Subcutaneous abdominal adipose tissue (tissue), 5 donors: ENCODE measurements at regions not wholly inside any gene's neighbourhood (a gene's known extent, or its start where the extent isn't known, plus 50 kb on each side); places are given as distances from the start of the nearest gene placed in this dataset.

Experiments
- H3K27ac ChIP-seq: one replicate; pipeline ENCODE4 v1.7.0; 2013; ENCODE audit warnings: low read depth, mild to moderate bottlenecking, inconsistent platforms, low read length, moderate library complexity
- H3K27me3 ChIP-seq, 5 donors: one replicate each; pipeline ENCODE4 v1.7.0; 2013; ENCODE audit warnings: low read length in 5 of 5, inconsistent platforms in 1 of 5; ENCODE audit not compliant: control insufficient read depth in 5 of 5, insufficient read depth in 4 of 5
- H3K36me3 ChIP-seq, 5 donors: one replicate each; pipeline ENCODE4 v1.7.0; 2013; ENCODE audit warnings: low read length in 5 of 5; ENCODE audit not compliant: control insufficient read depth in 5 of 5, insufficient read depth in 5 of 5
- H3K4me1 ChIP-seq, 5 donors: one replicate each; pipeline ENCODE4 v1.7.0; 2013; ENCODE audit warnings: low read length in 5 of 5, mild to moderate bottlenecking in 3 of 5, moderate library complexity in 1 of 5; ENCODE audit not compliant: control insufficient read depth in 5 of 5, insufficient read depth in 5 of 5
- H3K4me3 ChIP-seq, 5 donors: one replicate each; pipeline ENCODE4 v1.7.0; 2013; ENCODE audit warnings: low read length in 5 of 5, low read depth in 1 of 5
- H3K9ac ChIP-seq, 5 donors: one replicate each; pipeline ENCODE4 v1.7.0; 2013; ENCODE audit warnings: low read length in 5 of 5, mild to moderate bottlenecking in 4 of 5, moderate library complexity in 3 of 5
- H3K9me3 ChIP-seq, 5 donors: one replicate each; pipeline ENCODE4 v1.7.0; 2013; ENCODE audit warnings: low read length in 5 of 5; ENCODE audit not compliant: control insufficient read depth in 5 of 5
- donor health status: healthy.
- donor health status: healthy.
- donor health status: healthy.
- donor health status: healthy.
- donor health status: healthy.

GRCh38 chr3:68151359-68151758, 496.9 kb upstream of the SUCLG2 start:
- H3K4me3 ChIP-seq, result no peak overlapping the region
- H3K9me3 ChIP-seq, result peaks cover 0 to 3% (median 0%) of the 10 kb centered on the region in 5 donors
- H3K9ac ChIP-seq, result no peak overlapping the region
- H3K4me1 ChIP-seq, result no peaks in the 10 kb centered on the region
- H3K27me3 ChIP-seq, result no peaks in the 10 kb centered on the region
- no peak overlapping the region for H3K27ac ChIP-seq
- H3K36me3 ChIP-seq, result no peaks in the 10 kb centered on the region

- no peak overlapping the region for H3K4me3 ChIP-seq
- H3K27me3 ChIP-seq, result no peaks in the 10 kb centered on the region
- peaks cover 0 to 3% (median 0%) of the 10 kb centered on the region in 5 donors for H3K9me3 ChIP-seq
- H3K27ac ChIP-seq, result no peak overlapping the region
- no peak overlapping the region for H3K9ac ChIP-seq
- H3K4me1 ChIP-seq, result no peaks in the 10 kb centered on the region
- H3K36me3 ChIP-seq, result no peaks in the 10 kb centered on the region
These were observed 494.0 kb upstream of the SUCLG2 start for GRCh38 chr3:68148447-68148846.

GRCh38 chr3:68142441-68142840, 488.0 kb upstream of the SUCLG2 start:
- no peak overlapping the region for H3K9ac ChIP-seq
- no peaks in the 10 kb centered on the region for H3K9me3 ChIP-seq
- no peaks in the 10 kb centered on the region for H3K4me1 ChIP-seq

GRCh38 chr3:68139897-68140296, 485.5 kb upstream of the SUCLG2 start:
- no peak overlapping the region for H3K9ac ChIP-seq
- no peaks in the 10 kb centered on the region for H3K4me1 ChIP-seq
- H3K27me3 ChIP-seq, result no peaks in the 10 kb centered on the region
- H3K4me3 ChIP-seq, result no peak overlapping the region
- H3K9me3 ChIP-seq, result no peaks in the 10 kb centered on the region
- no peak overlapping the region for H3K27ac ChIP-seq
- H3K36me3 ChIP-seq, result no peaks in the 10 kb centered on the region

More at GRCh38 chr3:68142441-68142840, 488.0 kb upstream of the SUCLG2 start:
- no peaks in the 10 kb centered on the region for H3K36me3 ChIP-seq
- no peaks in the 10 kb centered on the region for H3K27me3 ChIP-seq
- H3K4me3 ChIP-seq, result no peak overlapping the region
- H3K27ac ChIP-seq, result no peak overlapping the region

- no peaks in the 10 kb centered on the region for H3K36me3 ChIP-seq
- H3K9ac ChIP-seq, result no peak overlapping the region
- no peak overlapping the region for H3K4me3 ChIP-seq
- no peak overlapping the region for H3K27ac ChIP-seq
- H3K4me1 ChIP-seq, result no peaks in the 10 kb centered on the region
- H3K9me3 ChIP-seq, result peaks cover 0 to 7% (median 0%) of the 10 kb centered on the region in 5 donors
- no peaks in the 10 kb centered on the region for H3K27me3 ChIP-seq
These were observed 482.0 kb upstream of the SUCLG2 start for GRCh38 chr3:68136411-68136810.

GRCh38 chr3:68135067-68135466, 480.7 kb upstream of the SUCLG2 start:
- no peaks in the 10 kb centered on the region for H3K27me3 ChIP-seq
- no peak overlapping the region for H3K27ac ChIP-seq
- H3K4me3 ChIP-seq, result no peak overlapping the region
- no peaks in the 10 kb centered on the region for H3K36me3 ChIP-seq
- no peak overlapping the region for H3K9ac ChIP-seq
- peaks cover 0 to 9% (median 0%) of the 10 kb centered on the region in 5 donors for H3K9me3 ChIP-seq
- H3K4me1 ChIP-seq, result no peaks in the 10 kb centered on the region

GRCh38 chr3:68129065-68129464, 474.7 kb upstream of the SUCLG2 start:
- no peak overlapping the region for H3K27ac ChIP-seq
- H3K36me3 ChIP-seq, result no peaks in the 10 kb centered on the region
- no peaks in the 10 kb centered on the region for H3K27me3 ChIP-seq
- no peak overlapping the region for H3K4me3 ChIP-seq
- H3K9ac ChIP-seq, result no peak overlapping the region
- H3K9me3 ChIP-seq, result peaks cover 0 to 13% (median 0%) of the 10 kb centered on the region in 5 donors
- H3K4me1 ChIP-seq, result no peaks in the 10 kb centered on the region

- Histone ChIP-seq H3K9ac (no peak overlapping the region), H3K36me3 (no peaks in the 10 kb centered on the region), H3K4me3 (no peak overlapping the region), H3K4me1 (no peaks in the 10 kb centered on the region), H3K9me3 (peaks cover 0 to 5% (median 0%) of the 10 kb centered on the region in 5 donors), H3K27me3 (no peaks in the 10 kb centered on the region), H3K27ac (no peak overlapping the region)
These were observed 468.8 kb upstream of the SUCLG2 start for GRCh38 chr3:68123231-68123630.

GRCh38 chr3:68121287-68121686, 466.9 kb upstream of the SUCLG2 start:
- peaks cover 0 to 4% (median 0%) of the 10 kb centered on the region in 5 donors for H3K9me3 ChIP-seq
- H3K4me1 ChIP-seq, result no peaks in the 10 kb centered on the region
- H3K27me3 ChIP-seq, result no peaks in the 10 kb centered on the region
- no peak overlapping the region for H3K4me3 ChIP-seq
- H3K27ac ChIP-seq, result no peak overlapping the region
- H3K9ac ChIP-seq, result no peak overlapping the region
- no peaks in the 10 kb centered on the region for H3K36me3 ChIP-seq

GRCh38 chr3:68116580-68116979, 462.2 kb upstream of the SUCLG2 start:
- Histone ChIP-seq H3K27ac (no peak overlapping the region), H3K9ac (no peak overlapping the region), H3K4me3 (no peak overlapping the region), H3K36me3 (no peaks in the 10 kb centered on the region), H3K4me1 (no peaks in the 10 kb centered on the region), H3K9me3 (peaks cover 0 to 4% (median 0%) of the 10 kb centered on the region in 5 donors), H3K27me3 (no peaks in the 10 kb centered on the region)

GRCh38 chr3:68103811-68104210, 449.4 kb upstream of the SUCLG2 start:
- Histone ChIP-seq H3K4me3 (no peak overlapping the region), H3K36me3 (no peaks in the 10 kb centered on the region), H3K9me3 (peaks cover 0 to 13% (median 0%) of the 10 kb centered on the region in 5 donors), H3K4me1 (no peaks in the 10 kb centered on the region), H3K9ac (no peak overlapping the region), H3K27ac (no peak overlapping the region), H3K27me3 (no peaks in the 10 kb centered on the region)
